ENCODE measurements at regions not wholly inside any gene's neighbourhood (a gene's known extent, or its start where the extent isn't known, plus 50 kb on each side); places are given as distances from the start of the nearest gene placed in this dataset.

DNA sequence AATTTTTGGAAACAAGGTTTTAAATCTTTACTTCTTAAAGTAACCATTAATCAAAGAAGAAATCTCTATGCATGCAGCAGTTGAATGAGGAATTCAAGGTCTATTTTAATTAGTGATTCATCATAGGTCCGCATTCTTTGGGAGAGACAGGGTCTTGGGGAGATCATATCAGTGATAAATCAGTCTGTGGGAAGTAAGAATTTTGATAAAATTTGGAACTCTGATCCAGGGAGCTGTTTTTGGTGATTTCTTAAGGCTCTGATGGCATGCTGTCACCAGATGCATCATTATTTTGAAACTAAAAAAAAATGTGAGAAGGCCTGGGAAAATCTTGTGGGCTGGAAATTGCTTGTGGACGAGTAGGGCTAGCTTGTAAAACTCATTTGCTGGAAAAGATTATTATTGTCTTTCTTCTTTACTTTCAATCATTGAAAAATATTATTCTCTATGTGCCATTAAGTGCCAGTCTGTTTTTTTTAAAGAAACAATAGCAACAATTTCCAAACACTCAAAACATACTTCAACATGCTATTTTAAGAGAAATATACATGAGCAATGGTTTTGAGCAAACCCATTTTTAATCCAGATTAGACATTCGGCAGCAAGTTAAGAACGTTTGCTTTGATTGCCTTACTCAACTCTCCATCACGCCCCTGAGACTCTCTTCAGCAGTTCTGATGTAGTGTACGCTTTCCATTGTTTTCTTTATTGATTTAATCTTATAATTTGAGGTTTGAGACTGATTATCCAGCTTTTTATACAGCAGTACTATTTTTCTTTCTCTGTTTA is 62.6 kb downstream of the ZBTB18 start:
- no peak overlapping the region for H3K9ac ChIP-seq (ENCODE audit: insufficient read depth, low read length, poor library complexity, severe bottlenecking)
- no peaks in the 10 kb centered on the region for H3K4me1 ChIP-seq (ENCODE audit: control insufficient read depth in 1 of 2, insufficient read depth in 2 of 2, low read length in 2 of 2)
- Mint-ChIP-seq H3K36me3 (no peaks in the 10 kb centered on the region), H3K9me3 (peaks cover 0 to 6% (median 0%) of the 10 kb centered on the region in 7 donors), H3K27ac (no peak overlapping the region), H3K27me3 (ENCODE audit: low read depth in 3 of 3) (peaks cover 5 to 10% (median 5%) of the 10 kb centered on the region in 3 donors), H3K4me3 (no peak overlapping the region), H3K4me1 (no peaks in the 10 kb centered on the region)
- no peak overlapping the region for H3K4me3 ChIP-seq (replicated peaks in 1 of 3; ENCODE audit: low read depth in 2 of 3, low read length in 3 of 3)
- H3K9me3 ChIP-seq (replicated peaks in 1 of 2; ENCODE audit: control insufficient read depth in 1 of 2, insufficient read depth in 1 of 2, low read length in 2 of 2): no peaks in the 10 kb centered on the region
- H3K36me3 ChIP-seq (replicated peaks in 1 of 2; ENCODE audit: control insufficient read depth in 1 of 2, insufficient read depth in 2 of 2, low read length in 2 of 2): no peaks in the 10 kb centered on the region
- DNase-seq: no peak
- WGBS (ENCODE audit: insufficient coverage): 100% methylated on average over 1 of the region's 6 CpGs
- intact Hi-C loops (cut with micrococcal nuclease): no loop called here
- no peaks in the 10 kb centered on the region for H4K20me1 ChIP-seq (ENCODE audit: insufficient read depth, low read length)
- no peak overlapping the region for H3K27ac ChIP-seq (ENCODE audit: low read depth in 1 of 2, low read length in 2 of 2)
- H3K79me2 ChIP-seq (ENCODE audit: insufficient read depth, low read length): no peaks in the 10 kb centered on the region
- H3K27me3 ChIP-seq (ENCODE audit: control insufficient read depth in 2 of 2, insufficient read depth in 2 of 2, low read length in 2 of 2): no peaks in the 10 kb centered on the region
- no peak overlapping the region for H2AFZ ChIP-seq (ENCODE audit: insufficient read depth, low read depth, low read length, poor library complexity, severe bottlenecking)
- H3K4me2 ChIP-seq (replicated peaks; ENCODE audit: extremely low read depth, low read length, poor library complexity, severe bottlenecking): no peak overlapping the region
- TF ChIP-seq CTCF (IDR thresholded peaks at IDR 0.05): no peak

- intact Hi-C loops (cut with micrococcal nuclease): no loop called here
Measured at GRCh38 chr1:244114892-244115291, 63.8 kb downstream of the ZBTB18 start.

More at GRCh38 chr1:244114892-244115291, 63.8 kb downstream of the ZBTB18 start:
- Histone ChIP-seq H3K4me1 (ENCODE audit: control insufficient read depth in 1 of 2, insufficient read depth in 2 of 2, low read length in 2 of 2) (no peaks in the 10 kb centered on the region), H3K9ac (ENCODE audit: insufficient read depth, low read length, poor library complexity, severe bottlenecking) (no peak overlapping the region), H3K79me2 (ENCODE audit: insufficient read depth, low read length) (no peaks in the 10 kb centered on the region), H3K4me3 (replicated peaks in 1 of 3; ENCODE audit: low read depth in 2 of 3, low read length in 3 of 3) (no peak overlapping the region), H3K4me2 (replicated peaks; ENCODE audit: extremely low read depth, low read length, poor library complexity, severe bottlenecking) (no peak overlapping the region), H3K9me3 (replicated peaks in 1 of 2; ENCODE audit: control insufficient read depth in 1 of 2, insufficient read depth in 1 of 2, low read length in 2 of 2) (no peaks in the 10 kb centered on the region), H4K20me1 (ENCODE audit: insufficient read depth, low read length) (no peaks in the 10 kb centered on the region), H3K36me3 (replicated peaks in 1 of 2; ENCODE audit: control insufficient read depth in 1 of 2, insufficient read depth in 2 of 2, low read length in 2 of 2) (no peaks in the 10 kb centered on the region), H3K27ac (ENCODE audit: low read depth in 1 of 2, low read length in 2 of 2) (no peak overlapping the region), H2AFZ (ENCODE audit: insufficient read depth, low read depth, low read length, poor library complexity, severe bottlenecking) (no peak overlapping the region), H3K27me3 (ENCODE audit: control insufficient read depth in 2 of 2, insufficient read depth in 2 of 2, low read length in 2 of 2) (no peaks in the 10 kb centered on the region)
- Mint-ChIP-seq H3K4me1 (no peaks in the 10 kb centered on the region), H3K27me3 (ENCODE audit: low read depth in 3 of 3) (peaks cover 8 to 10% (median 10%) of the 10 kb centered on the region in 3 donors), H3K27ac (no peak overlapping the region), H3K9me3 (peaks cover 0 to 6% (median 0%) of the 10 kb centered on the region in 7 donors), H3K36me3 (no peaks in the 10 kb centered on the region), H3K4me3 (no peak overlapping the region)
- TF ChIP-seq CTCF (IDR thresholded peaks at IDR 0.05): no peak
- DNase-seq: no peak
- WGBS (ENCODE audit: insufficient coverage): no CpG with 5 or more reads among the region's 4 CpGs

All from CD14-positive monocyte (primary cell).